ENCODE measurements at regions not wholly inside any gene's neighbourhood (a gene's known extent, or its start where the extent isn't known, plus 50 kb on each side); places are given as distances from the start of the nearest gene placed in this dataset. TPM values are rescaled to one million over a fixed set of nuclear protein-coding genes. Genes with fewer than 3 reads are reported as not detected.

Small RNA genes in the stretch of these regions (small RNA-seq; reads per million reads assigned to genes)
- not detected for gene RNU6-745P

All from skeletal muscle tissue (tissue), 1 donor.